CD4-positive, alpha-beta T cell treated with Interleukin-1 beta for 1 hour (primary cell): ENCODE measurements at regions not wholly inside any gene's neighbourhood (a gene's known extent, or its start where the extent isn't known, plus 50 kb on each side); places are given as distances from the start of the nearest gene placed in this dataset.

Experiments used
- DNase-seq, 2 donors: peaks; one replicate each; pipeline ENCODE4 v3.0.0-alpha.2; 2020 to 2022

GRCh38 chr1:22338071-22338765 lies 113.4 kb upstream of the ZBTB40 start:
- DNase-seq, result no peak

GRCh38 chr1:22339237-22339636 lies 112.4 kb upstream of the ZBTB40 start:
- no peak for DNase-seq

GRCh38 chr1:22340066-22340465 lies 111.6 kb upstream of the ZBTB40 start:
- DNase-seq, result no peak

- no peak for DNase-seq
Measured at GRCh38 chr1:22340873-22341272, 110.8 kb upstream of the ZBTB40 start.

GRCh38 chr1:22341791-22342605 lies 109.7 kb upstream of the ZBTB40 start:
- no peak for DNase-seq

- DNase-seq, result no peak
Measured at GRCh38 chr1:22342734-22343191, 108.9 kb upstream of the ZBTB40 start.

- DNase-seq, result no peak
Measured at GRCh38 chr1:22343456-22344328, 108.0 kb upstream of the ZBTB40 start.

- no peak for DNase-seq
Measured at GRCh38 chr1:22344329-22344630, 107.4 kb upstream of the ZBTB40 start.

GRCh38 chr1:22344851-22345560 lies 106.6 kb upstream of the ZBTB40 start:
- DNase-seq, result no peak

GRCh38 chr1:22347854-22348760 lies 103.5 kb upstream of the ZBTB40 start:
- no peak for DNase-seq

- DNase-seq, result no peak
Measured at GRCh38 chr1:22349362-22350043, 102.1 kb upstream of the ZBTB40 start.

GRCh38 chr1:22350171-22350923 lies 101.3 kb upstream of the ZBTB40 start:
- DNase-seq, result no peak

- DNase-seq, result no peak
Measured at GRCh38 chr1:22350924-22351767, 100.5 kb upstream of the ZBTB40 start.

- DNase-seq, result no peak
Measured at GRCh38 chr1:22351768-22352080, 99.9 kb upstream of the ZBTB40 start.

GRCh38 chr1:22352355-22352754 lies 99.3 kb upstream of the ZBTB40 start:
- DNase-seq, result no peak

- DNase-seq, result no peak
Measured at GRCh38 chr1:22352896-22353295, 98.8 kb upstream of the ZBTB40 start.

- no peak for DNase-seq
Measured at GRCh38 chr1:22359427-22359826, 92.2 kb upstream of the ZBTB40 start.

GRCh38 chr1:22362626-22363402 lies 88.8 kb upstream of the ZBTB40 start:
- no peak for DNase-seq
